Fibroblast of the aortic adventitia (primary cell): ENCODE measurements at regions not wholly inside any gene's neighbourhood (a gene's known extent, or its start where the extent isn't known, plus 50 kb on each side); places are given as distances from the start of the nearest gene placed in this dataset.

Experiments
- DNase-seq: peaks from one replicate; pipeline ENCODE4 v3.0.0-alpha.2; 2010; ENCODE audit warnings: low read depth
- H3K4me3 ChIP-seq: 2 replicates; pipeline ENCODE4 v1.5.1; 2011; ENCODE audit warnings: low read depth, mild to moderate bottlenecking, control low read depth, low read length, moderate library complexity
- TF ChIP-seq, protein P1 (sequence below): IDR thresholded peaks from 2 replicates; pipeline ENCODE4 v1.5.1; 2011; ENCODE audit warnings: mild to moderate bottlenecking, low read length, control low read depth, inconsistent platforms; ENCODE audit not compliant: insufficient read depth

DNA sequence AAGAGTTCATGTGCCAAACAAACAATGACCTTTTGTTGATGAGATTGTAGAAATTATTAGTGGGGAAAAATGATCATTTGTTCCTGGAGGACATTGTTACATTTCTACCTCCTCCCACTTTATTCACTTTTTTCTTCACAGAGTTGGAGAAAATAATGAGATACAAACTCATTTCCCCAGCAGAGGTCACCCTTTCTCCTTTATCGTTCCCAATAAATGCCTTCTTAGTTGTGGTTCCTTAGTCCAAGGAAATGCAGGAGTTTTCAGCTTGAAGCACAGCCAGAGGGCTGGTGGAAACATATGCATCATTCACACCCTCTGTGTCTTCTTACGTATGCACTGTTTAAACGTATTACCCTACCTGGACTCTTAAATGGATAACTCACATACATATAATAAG is 108.8 kb downstream of the SLC4A3 start:
- no peak overlapping the region for H3K4me3 ChIP-seq
- TF ChIP-seq, protein P1, sequence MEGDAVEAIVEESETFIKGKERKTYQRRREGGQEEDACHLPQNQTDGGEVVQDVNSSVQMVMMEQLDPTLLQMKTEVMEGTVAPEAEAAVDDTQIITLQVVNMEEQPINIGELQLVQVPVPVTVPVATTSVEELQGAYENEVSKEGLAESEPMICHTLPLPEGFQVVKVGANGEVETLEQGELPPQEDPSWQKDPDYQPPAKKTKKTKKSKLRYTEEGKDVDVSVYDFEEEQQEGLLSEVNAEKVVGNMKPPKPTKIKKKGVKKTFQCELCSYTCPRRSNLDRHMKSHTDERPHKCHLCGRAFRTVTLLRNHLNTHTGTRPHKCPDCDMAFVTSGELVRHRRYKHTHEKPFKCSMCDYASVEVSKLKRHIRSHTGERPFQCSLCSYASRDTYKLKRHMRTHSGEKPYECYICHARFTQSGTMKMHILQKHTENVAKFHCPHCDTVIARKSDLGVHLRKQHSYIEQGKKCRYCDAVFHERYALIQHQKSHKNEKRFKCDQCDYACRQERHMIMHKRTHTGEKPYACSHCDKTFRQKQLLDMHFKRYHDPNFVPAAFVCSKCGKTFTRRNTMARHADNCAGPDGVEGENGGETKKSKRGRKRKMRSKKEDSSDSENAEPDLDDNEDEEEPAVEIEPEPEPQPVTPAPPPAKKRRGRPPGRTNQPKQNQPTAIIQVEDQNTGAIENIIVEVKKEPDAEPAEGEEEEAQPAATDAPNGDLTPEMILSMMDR: peak; percentile 64
- DNase-seq: peak; percentile 89

GRCh38 chr2:219737270-219737691 is 109.9 kb downstream of the SLC4A3 start:
- no peak overlapping the region for H3K4me3 ChIP-seq
- DNase-seq: peak; percentile 37
- TF ChIP-seq, protein P1: peak; percentile 47

DNA sequence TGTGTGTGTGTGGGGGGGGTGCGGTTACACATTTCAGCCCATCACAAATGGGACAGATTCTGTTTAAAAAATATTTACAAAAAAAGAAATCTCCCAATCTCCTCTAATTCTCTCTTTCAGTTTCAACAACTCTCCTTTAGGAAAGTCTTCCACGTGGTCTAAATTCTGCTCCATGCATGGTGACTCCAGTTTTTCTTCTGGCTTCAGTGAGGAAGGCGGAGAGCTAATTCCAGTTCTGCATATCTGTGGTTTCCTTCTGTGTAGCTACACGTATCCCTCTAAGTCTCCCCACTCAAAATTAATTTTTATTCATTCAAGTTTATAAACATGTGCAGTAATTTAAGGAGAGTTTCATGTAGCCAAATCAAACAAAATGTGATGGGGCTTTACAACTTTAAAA is 111.6 kb downstream of the SLC4A3 start:
- DNase-seq: peak; percentile 38
- TF ChIP-seq, protein P1: no peak
- H3K4me3 ChIP-seq: no peak overlapping the region

DNA sequence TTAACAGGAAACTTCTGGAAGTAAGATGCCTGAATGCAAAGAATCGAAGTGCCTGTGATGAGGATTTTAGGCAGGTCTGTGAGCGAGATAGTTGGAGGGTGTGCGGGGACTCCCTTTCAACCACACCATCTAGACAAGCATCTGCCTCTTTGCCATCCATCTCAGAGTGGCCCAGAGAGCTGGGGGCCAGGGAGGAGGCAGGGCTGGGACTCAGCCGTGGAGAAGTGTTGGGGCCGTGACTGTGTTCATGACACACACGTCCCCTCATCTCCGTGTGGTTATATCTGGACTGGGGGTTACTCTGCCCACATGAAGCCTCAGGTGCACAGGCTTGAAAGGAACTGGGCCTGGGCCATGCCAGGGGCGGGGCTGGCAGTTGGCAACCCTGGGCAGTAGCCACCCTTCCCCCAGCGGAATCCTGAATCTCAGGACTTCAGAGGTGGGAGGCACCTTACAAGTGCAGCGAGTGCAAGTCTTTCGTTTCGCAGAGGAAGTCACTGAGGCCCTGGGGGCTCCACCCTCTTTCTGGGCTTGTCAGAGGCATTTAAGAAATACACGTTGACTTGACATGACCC is 112.5 kb downstream of the SLC4A3 start:
- DNase-seq: no peak
- H3K4me3 ChIP-seq: no peak overlapping the region
- TF ChIP-seq, protein P1: no peak

- H3K4me3 ChIP-seq: no peak overlapping the region
- TF ChIP-seq, protein P1: no peak
- DNase-seq: no peak
Measured at GRCh38 chr2:219743548-219743947, 116.1 kb downstream of the SLC4A3 start.

GRCh38 chr2:219744066-219744465 is 116.6 kb downstream of the SLC4A3 start:
- DNase-seq: no peak
- TF ChIP-seq, protein P1: no peak
- H3K4me3 ChIP-seq: no peak overlapping the region

- TF ChIP-seq, protein P1: no peak
- no peak overlapping the region for H3K4me3 ChIP-seq
- no peak for DNase-seq
Measured at GRCh38 chr2:219744600-219744999, 117.2 kb downstream of the SLC4A3 start.
